EH (cell line): ENCODE measurements at regions not wholly inside any gene's neighbourhood (a gene's known extent, or its start where the extent isn't known, plus 50 kb on each side); places are given as distances from the start of the nearest gene placed in this dataset.
A peak's percentile ranks its signal among the peaks of the same experiment; 100 is the strongest.
"Not testable (repeated sequence)": the region's sequence is repeated elsewhere in the genome, so short reads cannot be mapped to it uniquely, and the experiment has no call there.

Experiments used
- DNase-seq: peaks from one replicate; pipeline ENCODE4 v3.0.0-alpha.2; 2015; ENCODE audit warnings: low read depth

- no peak for DNase-seq
Measured at GRCh38 chr2:187991389-187991788, 300.3 kb upstream of the GULP1 start.

DNA sequence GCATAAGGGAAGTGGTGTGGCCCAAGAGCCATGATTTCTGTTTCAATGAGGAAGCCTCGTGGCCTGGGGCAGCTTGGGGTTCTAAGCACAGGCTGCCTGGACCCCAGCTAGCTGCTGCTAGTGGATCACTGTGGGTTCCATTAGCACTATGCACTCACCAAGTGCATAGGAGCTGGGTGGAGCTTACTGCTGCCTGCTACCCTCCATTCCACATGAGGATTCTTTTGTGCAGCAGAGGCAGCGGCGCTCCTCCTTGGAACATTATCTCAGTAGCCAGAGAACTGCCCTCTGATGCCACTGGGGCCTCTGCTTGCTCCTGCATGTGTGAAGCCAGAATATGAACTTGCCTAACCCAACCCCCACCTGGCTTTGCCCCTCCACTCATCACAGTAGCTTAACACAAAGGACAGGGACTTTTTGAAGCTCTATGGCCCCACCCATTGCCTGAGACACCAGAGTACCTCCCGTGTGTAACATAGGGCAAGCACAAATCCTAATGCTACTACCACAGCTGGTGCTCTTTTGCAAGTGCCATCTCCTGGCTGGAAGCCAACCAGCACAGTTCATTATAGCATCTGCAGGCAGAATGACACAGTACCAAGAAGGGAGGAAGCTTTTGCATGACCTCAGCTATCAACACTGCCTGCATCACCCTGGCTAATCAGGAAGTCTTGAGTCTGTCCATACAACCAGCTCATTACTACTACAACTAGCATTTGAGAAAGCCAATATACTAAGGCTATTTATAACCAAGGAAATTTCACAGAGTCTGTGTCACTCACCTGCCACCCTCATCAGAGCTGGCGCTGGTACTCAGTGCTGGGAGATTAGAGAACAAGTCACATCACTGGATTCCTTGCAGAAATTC is 297.0 kb upstream of the GULP1 start:
- peak; percentile 57 for DNase-seq

DNA sequence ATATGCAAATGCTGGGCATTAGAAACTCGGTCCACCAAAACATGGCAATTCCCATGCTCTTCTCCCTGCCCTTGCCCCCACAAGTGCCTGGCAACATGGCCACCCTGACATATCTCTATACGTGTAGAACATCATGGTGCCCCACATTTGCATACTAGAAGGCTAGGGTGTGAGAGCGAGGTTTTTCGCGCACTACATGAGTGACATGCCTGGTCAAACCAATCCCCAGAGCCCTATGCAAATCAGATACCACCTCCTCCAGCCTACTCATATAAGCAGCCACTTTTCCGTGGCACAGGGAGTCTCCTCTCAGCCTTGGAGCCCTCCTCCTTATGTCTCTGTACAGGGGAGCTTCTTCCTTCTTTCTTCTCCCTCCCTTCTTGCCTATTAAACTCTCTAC is 296.1 kb upstream of the GULP1 start:
- DNase-seq: no peak

- DNase-seq: no peak
Measured at GRCh38 chr2:187996630-187997029, 295.0 kb upstream of the GULP1 start.

- no peak for DNase-seq
Measured at GRCh38 chr2:188000189-188000588, 291.5 kb upstream of the GULP1 start.

DNA sequence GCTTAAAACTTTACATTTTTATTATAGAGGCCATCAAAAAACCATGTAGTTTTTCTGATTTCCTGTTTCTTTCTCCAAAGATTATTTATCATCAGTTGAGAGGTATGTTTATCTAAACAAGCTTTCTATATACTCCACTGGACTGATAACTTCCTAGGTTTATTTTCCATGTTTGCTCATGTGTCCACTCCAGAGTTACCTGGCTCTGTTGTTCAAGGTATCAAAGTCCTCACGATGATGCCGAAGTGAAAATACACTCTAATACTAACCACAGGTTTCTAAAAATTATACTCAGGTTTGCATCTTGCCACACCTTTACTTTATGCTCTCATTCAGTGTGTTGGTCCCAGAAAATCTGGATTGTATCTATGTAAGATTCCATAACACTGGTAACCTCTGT is 287.9 kb upstream of the GULP1 start:
- no peak for DNase-seq

GRCh38 chr2:188013767-188014166 is 277.9 kb upstream of the GULP1 start:
- DNase-seq: no peak

DNA sequence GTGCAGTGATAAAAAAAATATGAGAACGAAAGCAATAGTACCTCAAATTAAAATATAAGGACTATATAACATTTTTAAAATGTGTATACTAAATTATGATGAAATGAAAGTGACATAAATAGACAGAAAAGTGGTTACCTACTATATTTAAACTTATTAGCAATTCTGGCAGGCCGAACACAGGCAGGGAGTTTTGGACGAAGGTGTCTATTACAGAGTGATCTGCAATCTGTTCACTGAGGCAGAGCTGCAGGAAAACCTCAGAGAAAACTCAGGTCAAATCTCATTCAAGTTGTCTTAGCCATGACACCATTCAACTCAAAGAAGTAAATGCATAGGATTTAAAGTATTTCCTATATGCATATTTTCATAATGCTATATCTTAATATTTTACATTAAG is 274.8 kb upstream of the GULP1 start:
- DNase-seq: no peak

DNA sequence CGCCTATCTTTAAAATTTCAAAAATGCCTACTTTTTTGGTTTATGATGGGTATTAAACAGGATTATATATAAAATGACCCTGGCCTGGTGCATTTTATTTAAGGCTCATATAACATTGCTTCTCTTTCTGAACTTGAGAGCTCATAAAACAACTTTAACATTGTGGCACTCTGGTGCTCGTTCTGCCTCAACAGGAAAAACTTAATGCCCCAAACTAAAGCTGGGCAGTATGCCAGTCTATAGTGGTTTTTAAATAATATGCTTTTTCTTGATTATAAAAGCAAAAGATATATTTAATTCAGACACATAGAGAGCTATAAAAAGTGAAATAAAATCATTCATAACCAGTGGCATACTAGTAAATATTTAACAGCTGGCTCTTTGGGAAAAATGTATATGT is 269.3 kb upstream of the GULP1 start:
- DNase-seq: no peak

GRCh38 chr2:188023035-188023434 is 268.6 kb upstream of the GULP1 start:
- no peak for DNase-seq

- DNase-seq: peak; percentile 23
Measured at GRCh38 chr2:188024811-188025210, 266.9 kb upstream of the GULP1 start.

DNA sequence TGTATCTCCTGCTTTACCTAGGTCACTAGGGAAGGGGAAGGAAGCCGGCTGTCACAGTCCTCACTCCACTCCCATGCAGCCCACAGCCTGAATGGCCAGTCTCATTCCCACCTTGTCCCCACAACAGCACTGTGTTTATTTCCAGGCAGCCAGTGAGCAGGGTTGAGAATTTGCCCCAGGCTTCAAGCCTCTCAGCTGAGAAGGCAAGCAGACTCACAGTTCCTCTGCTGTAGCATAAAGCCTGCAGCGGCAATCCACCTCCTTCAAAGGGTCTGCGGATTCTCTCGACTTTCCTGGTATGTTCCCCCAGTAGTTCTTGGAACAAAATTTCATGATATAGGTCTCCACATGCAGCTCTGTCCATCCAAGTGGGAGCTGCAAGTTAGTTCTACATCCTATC is 262.9 kb upstream of the GULP1 start:
- peak; percentile 2 for DNase-seq

GRCh38 chr2:188032306-188032705 is 259.4 kb upstream of the GULP1 start:
- DNase-seq: no peak

GRCh38 chr2:188032786-188033185 is 258.9 kb upstream of the GULP1 start:
- no peak for DNase-seq

- DNase-seq: not testable (repeated sequence)
Measured at GRCh38 chr2:188033240-188033639, 258.4 kb upstream of the GULP1 start.

DNA sequence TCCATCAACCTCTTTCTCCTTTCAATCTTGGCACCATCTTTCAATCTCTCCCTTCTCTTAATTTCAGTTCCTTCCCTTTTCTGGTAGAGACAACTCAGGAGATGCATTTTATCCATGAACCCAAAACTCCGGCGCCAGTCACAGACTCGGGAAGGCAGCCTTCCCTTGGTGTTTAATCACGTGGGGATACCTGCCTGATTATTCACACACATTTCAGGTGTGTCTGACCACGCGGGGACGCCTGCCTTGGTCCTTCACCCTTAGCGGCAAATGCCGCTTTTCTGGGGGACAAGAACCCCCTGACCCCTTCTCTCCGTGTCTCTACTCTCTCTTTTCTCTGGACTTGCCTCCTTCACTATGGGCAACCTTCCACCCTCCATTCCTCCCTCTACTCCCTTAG is 257.6 kb upstream of the GULP1 start:
- DNase-seq: not testable (repeated sequence)

- DNase-seq: not testable (repeated sequence)
Measured at GRCh38 chr2:188035377-188035776, 256.3 kb upstream of the GULP1 start.

DNA sequence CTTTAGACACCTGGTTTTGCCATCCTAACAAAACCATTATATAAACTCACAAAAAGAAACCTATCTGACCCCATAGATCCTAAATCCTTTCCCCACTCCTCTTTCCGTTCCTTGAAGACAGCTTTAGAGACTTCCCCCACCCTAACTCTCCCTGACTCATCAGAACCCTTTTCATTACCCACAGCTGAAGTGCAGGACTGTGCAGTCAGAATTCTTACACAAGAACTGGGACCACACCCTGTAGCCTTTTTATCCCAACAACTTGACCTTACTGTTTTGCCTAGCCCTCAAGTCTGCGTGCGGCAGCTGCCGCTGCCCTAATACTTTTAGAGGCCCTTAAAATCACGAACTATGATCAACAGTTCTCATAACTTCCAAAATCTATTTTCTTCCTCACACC is 254.9 kb upstream of the GULP1 start:
- peak; percentile 8 for DNase-seq

- DNase-seq: no peak
Measured at GRCh38 chr2:188039307-188039706, 252.4 kb upstream of the GULP1 start.

DNA sequence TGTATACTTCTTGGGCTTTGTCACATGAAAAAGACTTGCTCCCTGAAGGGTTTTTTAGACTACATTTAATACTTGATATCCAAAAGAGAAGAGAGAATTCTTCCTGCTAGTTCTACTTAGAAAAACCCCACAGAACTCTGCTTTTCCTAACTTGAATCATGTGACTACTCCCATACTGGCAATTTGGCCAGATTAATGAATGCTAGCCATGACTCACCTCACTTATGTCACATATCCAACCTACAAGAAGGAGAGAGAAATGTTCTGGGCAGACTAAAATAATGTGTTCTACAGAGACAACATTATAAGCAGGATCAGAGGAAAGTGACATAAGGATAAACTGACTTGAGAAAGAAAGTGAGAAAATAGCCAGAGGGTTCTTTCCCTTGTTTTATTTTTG is 249.3 kb upstream of the GULP1 start:
- peak; percentile 68 for DNase-seq

DNA sequence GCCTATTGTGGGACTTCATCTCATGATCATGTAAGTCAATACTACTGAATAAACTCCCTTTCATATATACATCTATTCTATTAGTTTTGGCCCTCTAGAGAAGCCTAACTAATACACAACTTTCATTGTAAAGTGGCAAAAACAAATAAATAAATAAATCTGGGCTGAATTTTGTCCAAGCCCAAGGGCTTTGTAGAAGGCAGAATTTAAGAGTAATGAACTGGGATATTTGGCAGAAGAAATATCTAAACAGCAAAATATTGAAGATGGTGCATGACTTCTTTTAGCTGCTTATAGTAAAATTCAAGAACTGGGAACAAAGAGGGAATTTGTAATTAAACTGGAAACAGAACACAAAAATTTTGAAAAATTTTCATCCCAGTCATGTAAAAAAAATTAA is 246.7 kb upstream of the GULP1 start:
- DNase-seq: no peak

DNA sequence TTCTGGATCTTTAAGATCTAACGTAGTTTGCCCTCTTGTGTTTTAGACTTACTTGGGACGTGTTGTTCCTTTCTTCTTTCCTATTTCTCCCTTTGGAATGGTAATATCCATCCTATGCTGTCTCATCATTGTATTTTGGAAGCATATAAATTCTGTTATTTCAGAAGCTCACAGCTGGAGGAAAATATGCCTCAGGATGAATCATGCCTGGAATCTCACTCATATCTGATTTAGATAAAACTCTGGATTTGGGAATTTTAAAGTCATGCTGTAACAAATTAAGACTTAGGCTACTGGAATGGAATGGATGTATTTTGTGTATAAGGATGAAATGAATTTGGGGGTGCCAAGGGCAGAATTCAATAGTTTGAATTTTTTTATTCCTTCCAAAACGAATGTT is 245.2 kb upstream of the GULP1 start:
- DNase-seq: peak; percentile 69

DNA sequence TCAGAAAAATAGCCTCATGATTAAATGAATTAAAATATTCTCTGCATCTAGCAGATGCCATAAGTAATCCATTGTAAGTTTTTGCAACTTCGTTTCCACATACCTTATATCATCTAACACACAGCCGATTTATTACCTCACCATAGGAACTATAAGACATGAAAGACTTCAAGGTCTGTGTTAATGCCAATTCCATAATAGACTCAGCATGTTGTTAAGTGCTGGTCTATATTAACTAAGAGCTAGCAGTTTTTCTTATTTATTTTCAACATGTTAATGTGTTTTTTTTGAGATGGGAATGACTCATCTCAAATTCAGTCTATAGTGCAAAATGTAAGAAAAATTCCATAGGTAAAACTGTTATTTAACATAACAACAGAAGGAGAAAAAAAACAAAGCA is 243.9 kb upstream of the GULP1 start:
- DNase-seq: no peak

GRCh38 chr2:188050726-188051125 is 240.9 kb upstream of the GULP1 start:
- peak; percentile 84 for DNase-seq
